Amniotic stem cell (primary cell): ENCODE measurements at regions not wholly inside any gene's neighbourhood (a gene's known extent, or its start where the extent isn't known, plus 50 kb on each side); places are given as distances from the start of the nearest gene placed in this dataset.

Source experiments
- DNase-seq: peaks from one replicate; lab custom pipeline; 2025; lab: John Stamatoyannopoulos, UW

DNA sequence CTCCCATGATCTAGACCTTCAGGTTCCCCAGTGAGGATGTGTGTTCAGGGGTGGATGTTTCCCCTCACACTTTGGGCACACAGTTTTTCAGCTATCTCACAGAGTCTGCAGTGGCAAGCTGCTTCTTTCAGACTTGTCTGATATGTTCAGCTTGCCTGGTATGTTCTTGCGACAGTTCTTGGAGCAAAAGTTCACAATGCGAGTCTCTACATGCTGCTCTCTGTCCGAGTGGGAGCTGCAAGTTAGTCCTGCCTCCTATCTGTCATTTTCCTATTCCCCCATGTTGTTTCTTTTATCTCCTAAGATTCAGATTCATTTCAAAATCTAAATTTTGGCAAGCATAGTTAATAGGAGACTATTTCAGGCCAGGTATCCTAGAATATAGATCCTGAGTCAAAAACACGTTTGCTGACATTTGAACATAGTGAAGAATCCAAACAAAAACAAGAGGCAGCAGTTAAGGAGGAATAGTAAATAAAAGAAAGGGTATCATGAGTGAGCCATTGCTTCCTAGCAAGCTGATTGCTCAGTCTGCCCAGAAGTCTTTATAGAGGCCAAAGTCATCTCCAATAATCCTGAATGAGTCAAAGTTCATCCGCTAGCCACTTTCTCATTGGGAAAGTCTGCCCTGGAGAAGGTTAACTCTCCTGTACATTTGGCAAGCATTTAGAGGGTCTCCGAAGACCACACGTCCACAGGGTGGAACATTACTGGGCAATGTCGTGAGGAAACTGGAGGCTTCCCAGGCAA, 140.2 kb upstream of the MOCS1 start:
- DNase-seq = no peak

GRCh38 chr6:40066372-40066771, 132.1 kb upstream of the MOCS1 start:
- no peak for DNase-seq

DNA sequence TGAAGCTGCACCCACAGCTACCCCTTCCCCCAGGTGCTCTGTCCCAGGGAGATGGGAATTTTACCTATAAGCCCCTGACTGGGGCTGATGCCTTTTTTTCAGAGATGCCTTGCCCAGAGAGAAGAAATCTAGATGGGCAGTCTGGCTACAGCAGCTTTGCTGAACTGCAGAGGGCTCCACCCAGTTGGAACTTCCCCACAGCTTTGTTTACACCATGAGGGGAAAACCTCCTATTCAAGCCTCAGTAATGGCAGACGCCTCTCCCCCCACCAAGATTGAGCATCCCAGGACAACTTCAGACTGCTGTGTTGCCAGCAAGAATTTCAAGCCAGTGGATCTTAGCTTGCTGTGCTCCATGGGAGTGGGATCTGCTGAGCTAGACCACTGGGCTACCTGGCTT, 122.6 kb upstream of the MOCS1 start:
- DNase-seq = no peak

DNA sequence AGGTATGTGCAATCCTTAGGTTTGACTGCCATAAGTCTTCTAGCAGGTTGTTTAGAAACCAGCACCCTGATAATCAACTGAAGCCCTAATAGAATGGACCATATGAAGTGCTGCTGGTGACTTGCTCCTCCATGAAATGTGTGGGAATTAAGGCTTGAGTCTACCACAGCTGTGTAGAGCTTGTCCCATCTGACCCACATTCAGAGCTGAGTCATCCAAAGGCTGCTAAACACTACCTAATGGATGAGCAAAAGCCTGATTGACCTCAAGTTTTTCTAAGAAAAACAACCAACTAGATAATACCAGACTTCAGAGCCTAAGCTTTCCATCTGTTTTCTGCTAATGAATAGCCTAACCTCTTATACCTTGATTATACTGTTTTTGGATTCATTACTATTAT, 120.3 kb upstream of the MOCS1 start:
- DNase-seq = no peak

DNA sequence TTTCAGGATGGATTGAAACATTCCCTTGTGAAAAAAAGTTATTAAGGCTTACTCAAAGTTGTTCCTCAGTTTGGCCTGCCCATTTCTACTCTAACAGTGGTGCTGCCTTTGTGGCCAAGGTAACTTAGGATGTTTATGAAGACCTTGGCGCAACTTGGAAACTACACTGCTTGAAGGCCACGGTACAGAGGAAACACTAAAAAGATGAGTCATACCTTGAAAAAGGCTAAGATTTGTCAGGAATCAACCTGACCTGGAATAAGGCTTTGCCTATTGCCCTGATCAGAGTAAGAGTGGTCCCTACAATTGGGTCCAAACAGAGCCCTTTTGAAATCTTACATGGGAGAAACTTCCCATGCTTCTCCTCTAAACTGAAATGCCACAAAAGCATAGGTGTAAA, 119.9 kb upstream of the MOCS1 start:
- DNase-seq = no peak

- no peak for DNase-seq
Observed at GRCh38 chr6:40049128-40049527, 114.9 kb upstream of the MOCS1 start.

- no peak for DNase-seq
Observed at GRCh38 chr6:40044196-40044595, 109.9 kb upstream of the MOCS1 start.

GRCh38 chr6:40042232-40042631, 108.0 kb upstream of the MOCS1 start:
- DNase-seq = no peak

DNA sequence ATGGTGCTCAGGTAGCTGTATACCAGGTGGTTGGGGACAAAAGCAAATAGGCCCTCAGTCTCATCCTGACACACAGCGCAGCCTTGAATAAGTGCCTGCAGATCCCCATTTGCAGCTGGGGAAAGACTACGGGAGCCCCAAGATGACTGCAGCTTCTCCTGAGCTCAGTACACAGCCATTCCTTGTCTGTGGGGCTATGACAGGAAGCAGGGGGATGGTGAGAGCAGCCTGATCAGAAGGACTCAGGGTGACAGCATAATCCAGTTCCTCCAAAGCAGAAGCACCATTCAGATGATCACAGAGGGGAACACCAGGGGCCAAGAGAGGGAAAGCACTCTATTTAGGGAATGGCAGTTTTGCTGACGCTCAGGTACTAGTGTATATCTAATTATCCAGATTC, 104.8 kb upstream of the MOCS1 start:
- DNase-seq = no peak

DNA sequence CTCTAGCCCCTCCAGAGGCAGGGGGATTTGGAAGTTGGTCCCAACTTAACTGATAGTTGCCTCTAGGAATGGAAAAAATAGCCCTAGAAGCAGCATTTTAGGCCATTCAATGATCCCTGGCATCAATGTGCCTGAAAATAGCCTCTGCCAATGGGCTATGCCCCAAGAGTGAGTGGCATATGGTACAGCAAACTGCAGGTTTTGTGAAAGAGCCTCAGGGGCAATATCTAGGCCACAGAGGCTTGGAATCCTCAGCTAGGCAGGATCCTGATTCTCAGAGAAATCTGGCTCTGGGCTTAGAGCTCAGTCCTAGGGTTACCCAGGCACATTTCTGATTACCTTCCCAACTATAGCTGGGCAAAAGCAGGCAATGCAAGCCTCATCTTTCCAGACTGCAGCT, 104.4 kb upstream of the MOCS1 start:
- DNase-seq = no peak

- no peak for DNase-seq
Observed at GRCh38 chr6:40037271-40037670, 103.0 kb upstream of the MOCS1 start.

- no peak for DNase-seq
Observed at GRCh38 chr6:40036186-40036585, 101.9 kb upstream of the MOCS1 start.

DNA sequence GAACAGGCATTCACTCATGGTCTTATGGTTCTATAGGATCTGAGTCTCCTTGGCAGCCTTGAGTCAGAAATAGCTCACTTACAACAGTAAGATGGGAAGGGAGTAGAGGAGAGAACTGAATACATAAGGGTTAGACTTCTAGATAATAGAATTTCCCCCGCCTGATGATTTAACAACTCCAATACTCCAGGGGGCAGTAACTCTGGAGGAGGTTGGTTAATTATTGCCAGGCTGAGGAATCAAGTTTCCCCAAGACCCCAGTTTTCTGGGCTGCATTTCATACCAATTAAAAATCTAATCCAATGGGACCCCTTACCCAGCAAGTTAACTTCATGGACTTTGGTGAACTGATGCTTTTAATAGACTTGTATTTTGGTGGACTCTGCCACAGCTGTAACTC, 94.2 kb upstream of the MOCS1 start:
- no peak for DNase-seq

GRCh38 chr6:40022867-40023266, 88.6 kb upstream of the MOCS1 start:
- no peak for DNase-seq

- DNase-seq = no peak
Observed at GRCh38 chr6:40020166-40020565, 85.9 kb upstream of the MOCS1 start.

DNA sequence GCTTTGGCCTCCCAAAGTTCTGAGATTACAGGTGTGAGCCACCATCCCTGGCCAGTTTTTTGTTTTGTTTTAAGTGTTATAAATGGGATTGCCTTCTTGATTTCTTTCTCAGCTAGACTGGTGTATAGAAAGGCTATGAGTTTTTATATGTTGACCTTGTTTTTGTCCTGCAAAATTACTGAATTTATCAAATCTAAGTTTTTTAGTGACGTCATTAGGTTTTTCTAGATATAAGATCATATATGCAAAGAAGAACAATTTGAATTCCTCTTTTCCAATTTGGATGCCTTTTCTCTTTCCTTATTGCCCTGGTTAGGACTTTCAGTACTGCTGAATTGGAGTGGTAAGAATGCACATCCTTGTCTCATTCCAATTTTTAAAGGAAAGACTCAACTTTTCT, 81.3 kb upstream of the MOCS1 start:
- DNase-seq = no peak

DNA sequence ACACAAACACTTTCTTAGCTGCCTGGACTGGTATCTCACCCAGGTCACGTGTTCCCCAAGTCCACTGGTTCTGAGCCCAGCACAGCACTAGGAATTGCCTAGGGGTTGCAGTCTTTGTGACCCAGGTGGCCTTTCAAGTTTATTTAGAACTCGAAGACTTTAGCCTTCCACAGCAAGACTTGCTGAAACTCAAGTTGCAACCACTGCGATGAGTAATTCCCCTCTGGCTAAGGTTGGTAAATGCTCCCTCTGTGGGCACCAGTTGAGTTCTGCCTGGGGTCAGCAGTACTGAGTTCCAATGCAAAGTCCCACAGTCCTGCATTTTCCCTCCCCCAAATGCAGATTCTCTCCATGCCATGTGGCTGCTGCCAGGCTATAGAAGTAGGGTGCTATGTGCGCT, 77.6 kb upstream of the MOCS1 start:
- no peak for DNase-seq

DNA sequence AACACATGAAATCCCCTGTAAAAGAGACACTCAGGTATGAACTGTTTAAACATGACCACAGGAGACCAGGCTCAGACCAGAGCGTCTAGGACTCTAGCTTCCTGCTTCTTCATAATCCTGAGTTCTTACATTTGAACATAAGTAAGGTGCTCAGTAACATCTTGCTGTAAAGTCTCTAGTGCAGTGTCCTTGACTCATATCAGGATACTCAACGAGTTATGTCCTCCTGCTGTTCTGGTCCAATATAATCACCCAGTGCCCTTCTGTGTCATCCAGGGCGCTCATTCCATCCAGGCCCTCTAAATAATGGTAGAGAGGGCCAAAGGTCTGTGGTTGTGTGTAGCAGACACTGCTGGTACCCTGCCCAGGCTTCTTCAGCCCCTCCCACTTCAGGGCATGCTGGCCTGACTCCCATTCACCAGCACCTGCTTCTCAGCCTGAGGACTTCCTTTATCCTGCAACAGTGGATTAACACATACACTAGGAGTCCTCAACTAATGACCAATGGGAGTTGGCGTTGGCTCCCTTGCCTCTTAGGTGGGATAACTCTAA, 66.8 kb upstream of the MOCS1 start:
- DNase-seq = no peak

GRCh38 chr6:39999006-39999867, 65.0 kb upstream of the MOCS1 start:
- no peak for DNase-seq

GRCh38 chr6:39998126-39998525, 63.9 kb upstream of the MOCS1 start:
- no peak for DNase-seq

- no peak for DNase-seq
Observed at GRCh38 chr6:39997101-39997635, 62.9 kb upstream of the MOCS1 start.

DNA sequence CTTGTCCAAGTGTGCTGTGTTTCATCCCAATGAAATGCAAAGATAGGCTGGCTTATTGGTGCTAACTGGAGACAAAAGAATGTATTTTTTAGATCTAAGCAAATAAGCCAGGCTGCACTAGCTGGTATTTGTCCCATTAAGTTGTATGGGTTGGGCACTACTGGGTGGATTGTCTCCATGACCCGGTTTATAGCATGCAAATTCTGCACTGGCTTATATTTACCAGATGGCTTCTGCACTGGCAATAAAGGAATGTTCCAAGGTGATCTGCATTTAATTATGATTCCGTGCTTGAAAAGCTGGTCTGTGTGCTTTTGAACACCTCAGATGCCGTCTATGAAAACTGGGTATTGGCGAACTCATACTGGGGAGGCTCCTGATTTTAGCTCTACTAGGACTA, 61.4 kb upstream of the MOCS1 start:
- DNase-seq = no peak
